SK-N-SH (cell line): ENCODE measurements at regions not wholly inside any gene's neighbourhood (a gene's known extent, or its start where the extent isn't known, plus 50 kb on each side); places are given as distances from the start of the nearest gene placed in this dataset.

ENCODE experiments used
- CTCF ChIA-PET: fragments of 300-600, 350-600 bp; formaldehyde crosslinking; extraction: SDS; loops from one replicate; lab custom pipeline; 2021; lab: Yijun Ruan, JAX
- POLR2A ChIA-PET: fragments of 350-600 bp; sonication (Branson Sonifier 250); formaldehyde crosslinking; extraction: SDS; loops from one replicate; lab custom pipeline; 2020; ENCODE audit warnings: antibody characterized with exemption, inconsistent platforms; lab: Yijun Ruan, JAX
- DNase-seq: peaks from one replicate; pipeline ENCODE4 v3.0.0; 2012
- H2AFZ ChIP-seq: fragments of 200-600 bp; sonication (generic); 2 replicates; pipeline ENCODE4 v1.8.1; 2016; ENCODE audit warnings: antibody characterized with exemption, mild to moderate bottlenecking, low read depth
- H3F3A ChIP-seq: fragments of 200-600 bp; sonication (generic); replicated peaks from 2 replicates; pipeline ENCODE3; 2016; ENCODE audit warnings: antibody characterized with exemption, mild to moderate bottlenecking; ENCODE audit not compliant: insufficient read depth
- H3K27ac ChIP-seq, 2 experiments: fragments of 200-500 bp in 1 of 2; fragments of 200-600 bp in 1 of 2; sonication (Bioruptor generic) in 1 of 2; sonication (generic), shearing (Covaris generic) in 1 of 2; 2 replicates each; pipeline versions ENCODE4 v1.5.1 to v1.6.1; 2014 to 2016; ENCODE audit warnings: low read depth in 2 of 2, inconsistent platforms in 1 of 2, low read length in 1 of 2, mild to moderate bottlenecking in 1 of 2, mixed read lengths in 1 of 2
- H3K27me3 ChIP-seq: fragments of 200-600 bp; sonication (generic), shearing (Covaris generic); 2 replicates; pipeline ENCODE4 v1.6.1; 2016; ENCODE audit warnings: mixed run types; ENCODE audit not compliant: insufficient read depth
- H3K36me3 ChIP-seq, 2 experiments: fragments of 200-500 bp in 1 of 2; fragments of 200-600 bp in 1 of 2; sonication (Bioruptor generic) in 1 of 2; sonication (generic) in 1 of 2; replicated peaks in 1 of 2; 2 replicates each; pipeline versions ENCODE3 to v1.5.1; 2014 to 2016; ENCODE audit warnings: low read length in 1 of 2, mild to moderate bottlenecking in 1 of 2; ENCODE audit not compliant: insufficient read depth in 2 of 2, control insufficient read depth in 1 of 2
- H3K4me1 ChIP-seq, 2 experiments: fragments of 200-500 bp in 1 of 2; fragments of 200-600 bp in 1 of 2; sonication (Bioruptor generic) in 1 of 2; sonication (generic), shearing (Covaris generic) in 1 of 2; 2 replicates each; pipeline versions ENCODE4 v1.5.1 to v1.6.1; 2014 to 2016; ENCODE audit warnings: low read depth in 1 of 2, low read length in 1 of 2, mixed run types in 1 of 2; ENCODE audit not compliant: insufficient read depth in 2 of 2, control insufficient read depth in 1 of 2
- H3K4me2 ChIP-seq: fragments of 200-600 bp; sonication (generic), shearing (Covaris generic); 2 replicates; pipeline ENCODE4 v1.6.1; 2017; ENCODE audit warnings: mixed run types
- H3K4me3 ChIP-seq, 2 experiments: fragments of 200-500 bp in 1 of 2; fragments of 200-600 bp in 1 of 2; sonication (Bioruptor generic) in 1 of 2; sonication (generic), shearing (Covaris generic) in 1 of 2; 2 replicates each; pipeline versions ENCODE4 v1.5.1 to v1.8.1; 2014 to 2016; ENCODE audit warnings: low read depth in 2 of 2, inconsistent platforms in 1 of 2, low read length in 1 of 2, mild to moderate bottlenecking in 1 of 2, mixed read lengths in 1 of 2, moderate library complexity in 1 of 2
- H3K79me2 ChIP-seq: fragments of 200-600 bp; sonication (generic); 2 replicates; pipeline ENCODE4 v1.8.1; 2017; ENCODE audit warnings: mild to moderate bottlenecking; ENCODE audit not compliant: insufficient read depth
- H3K9ac ChIP-seq: fragments of 200-600 bp; sonication (generic); 2 replicates; pipeline ENCODE4 v1.6.1; 2017; ENCODE audit warnings: mixed run types
- H3K9me2 ChIP-seq: fragments of 200-600 bp; sonication (generic); 2 replicates; pipeline ENCODE4 v1.6.1; 2017; ENCODE audit warnings: mixed run types
- H3K9me3 ChIP-seq: fragments of 200-600 bp; sonication (generic); 2 replicates; pipeline ENCODE4 v1.6.1; 2017; ENCODE audit warnings: mixed run types, mild to moderate bottlenecking, moderate library complexity
- H4K20me1 ChIP-seq: fragments of 200-600 bp; sonication (generic); 2 replicates; pipeline ENCODE4 v1.6.1; 2017; ENCODE audit warnings: mild to moderate bottlenecking, mixed run types; ENCODE audit not compliant: insufficient read depth
- CTCF ChIP-seq: fragments of 200-600 bp; sonication (generic); IDR thresholded peaks from 2 replicates; pipeline ENCODE4 v1.6.1; 2017; ENCODE audit warnings: antibody characterized with exemption, mild to moderate bottlenecking, moderate library complexity
- EP300 ChIP-seq, 2 experiments: IDR thresholded peaks; 2 replicates each; pipeline versions ENCODE4 v1.4.0 to v1.6.1; 2012; ENCODE audit warnings: borderline replicate concordance in 1 of 2, low read depth in 1 of 2, low read length in 1 of 2
- FOXJ3 ChIP-seq: sonication (generic); formaldehyde crosslinking; IDR thresholded peaks from 2 replicates; pipeline ENCODE4 v1.5.1; 2020; ENCODE audit warnings: mild to moderate bottlenecking, missing genetic modification reagents
- GATA2 ChIP-seq: sonication (generic); formaldehyde crosslinking; IDR thresholded peaks from 2 replicates; pipeline ENCODE4 v1.5.0; 2020; ENCODE audit warnings: mild to moderate bottlenecking, missing genetic modification reagents
- MXI1 ChIP-seq: IDR thresholded peaks from 2 replicates; pipeline ENCODE4 v1.6.1; 2012; ENCODE audit warnings: mild to moderate bottlenecking, low read depth, low read length, improper control_type of control experiment
- NFIC ChIP-seq: IDR thresholded peaks from 2 replicates; pipeline ENCODE4 v1.4.0; 2012; ENCODE audit warnings: borderline replicate concordance
- RCOR1 ChIP-seq: fragments of 150-350 bp; IDR thresholded peaks from 2 replicates; pipeline ENCODE4 v1.6.1; 2017; ENCODE audit warnings: antibody characterized with exemption, low read length
- SIN3A ChIP-seq: IDR thresholded peaks from 2 replicates; pipeline ENCODE4 v1.6.1; 2012; ENCODE audit warnings: low read depth, mild to moderate bottlenecking, low read length, moderate library complexity, borderline replicate concordance
- SMC3 ChIP-seq: IDR thresholded peaks from 2 replicates; pipeline ENCODE4 v1.6.1; 2012; ENCODE audit warnings: low read depth, low read length, improper control_type of control experiment
- ZBTB33 ChIP-seq: IDR thresholded peaks from 2 replicates; pipeline ENCODE4 v1.4.0; 2012; ENCODE audit warnings: low read depth, borderline replicate concordance
- WGBS: methylation state at CpG from one replicate; pipeline ENCODE4 v1.1.6; 2017; ENCODE audit warnings: low lambda C conversion rate; 5-methylcytosine and 5-hydroxymethylcytosine counted together

- POLR2A ChIA-PET = no interaction called here
- whole genome bisulfite sequencing = 30% methylated on average over 3 of the region's 3 CpGs
- TF ChIP-seq NFIC = no peak
- TF ChIP-seq ZBTB33 = no peak
- no peak for TF ChIP-seq SIN3A
- TF ChIP-seq SMC3 = no peak
- no peak for TF ChIP-seq CTCF
- no peak for TF ChIP-seq FOXJ3 (CRISPR knock-in tag)
- no peak for TF ChIP-seq EP300 (IDR thresholded peaks at IDR 0.05; ENCODE audit: borderline replicate concordance in 1 of 2, low read depth in 1 of 2, low read length in 1 of 2)
- TF ChIP-seq GATA2 (CRISPR knock-in tag) = no peak
These were observed 441.8 kb upstream of the CXADR start for GRCh38 chr21:17071093-17071492.

GRCh38 chr21:17081193-17081592 is 431.6 kb upstream of the CXADR start:
- TF ChIP-seq EP300 (IDR thresholded peaks at IDR 0.05; ENCODE audit: borderline replicate concordance in 1 of 2, low read depth in 1 of 2, low read length in 1 of 2) (peak in 1 of 2 experiments; percentile 47; a peak in 2 of 4 replicates), RCOR1 (0 out of 2 replicates have a peak, but pooled peaks have one; percentile 16), MXI1 (no peak)
- Histone ChIP-seq H2AFZ (no peak overlapping the region), H3K27me3 (no peaks in the 10 kb centered on the region), H3K36me3 (no peaks in the 10 kb centered on the region), H3K4me1 (peaks cover 0 to 3% of the 10 kb centered on the region in 2 experiments; a peak in 2 of 4 replicates), H3K4me2 (no peak overlapping the region), H3K79me2 (no peaks in the 10 kb centered on the region), H3K4me3 (no peak overlapping the region), H3F3A (no peaks in the 10 kb centered on the region), H3K9ac (no peak overlapping the region), H3K9me3 (0 out of 2 replicates have a peak, but pooled peaks cover 3% of the 10 kb centered on the region), H3K27ac (no peak overlapping the region), H4K20me1 (no peaks in the 10 kb centered on the region), H3K9me2 (no peaks in the 10 kb centered on the region)
- CTCF ChIA-PET = interaction anchor here (1.0 kb wide), 1 partner anchor 750 kb away, joined by 3 read pairs; no protein-coding TSS in a partner anchor
- POLR2A ChIA-PET = no interaction called here
- peak; percentile 3 for DNase-seq
- 19% methylated on average over 4 of the region's 4 CpGs for WGBS

More at GRCh38 chr21:17071093-17071492, 441.8 kb upstream of the CXADR start:
- peaks cover 0 to 2% of the 10 kb centered on the region in 2 experiments; a peak in 1 of 4 replicates for H3K4me1 ChIP-seq
- 0 out of 2 replicates have a peak, but pooled peaks cover 4% of the 10 kb centered on the region for H3K9me3 ChIP-seq
- H2AFZ ChIP-seq = no peak overlapping the region
- H3K9ac ChIP-seq = no peak overlapping the region
- no peaks in the 10 kb centered on the region for H4K20me1 ChIP-seq
- no peaks in the 10 kb centered on the region for H3K9me2 ChIP-seq
- no peak overlapping the region for H3K4me2 ChIP-seq
- H3K27ac ChIP-seq = no peak overlapping the region
- no peaks in the 10 kb centered on the region for H3K27me3 ChIP-seq
- no peaks in the 10 kb centered on the region for H3K36me3 ChIP-seq
- no peaks in the 10 kb centered on the region for H3F3A ChIP-seq
- CTCF ChIA-PET = no interaction called here
- H3K4me3 ChIP-seq = no peak overlapping the region
- H3K79me2 ChIP-seq = no peaks in the 10 kb centered on the region
- no peak for DNase-seq
